ENCODE measurements at regions not wholly inside any gene's neighbourhood (a gene's known extent, or its start where the extent isn't known, plus 50 kb on each side); places are given as distances from the start of the nearest gene placed in this dataset.
"Not testable (repeated sequence)": the region's sequence is repeated elsewhere in the genome, so short reads cannot be mapped to it uniquely, and the experiment has no call there.

DNA sequence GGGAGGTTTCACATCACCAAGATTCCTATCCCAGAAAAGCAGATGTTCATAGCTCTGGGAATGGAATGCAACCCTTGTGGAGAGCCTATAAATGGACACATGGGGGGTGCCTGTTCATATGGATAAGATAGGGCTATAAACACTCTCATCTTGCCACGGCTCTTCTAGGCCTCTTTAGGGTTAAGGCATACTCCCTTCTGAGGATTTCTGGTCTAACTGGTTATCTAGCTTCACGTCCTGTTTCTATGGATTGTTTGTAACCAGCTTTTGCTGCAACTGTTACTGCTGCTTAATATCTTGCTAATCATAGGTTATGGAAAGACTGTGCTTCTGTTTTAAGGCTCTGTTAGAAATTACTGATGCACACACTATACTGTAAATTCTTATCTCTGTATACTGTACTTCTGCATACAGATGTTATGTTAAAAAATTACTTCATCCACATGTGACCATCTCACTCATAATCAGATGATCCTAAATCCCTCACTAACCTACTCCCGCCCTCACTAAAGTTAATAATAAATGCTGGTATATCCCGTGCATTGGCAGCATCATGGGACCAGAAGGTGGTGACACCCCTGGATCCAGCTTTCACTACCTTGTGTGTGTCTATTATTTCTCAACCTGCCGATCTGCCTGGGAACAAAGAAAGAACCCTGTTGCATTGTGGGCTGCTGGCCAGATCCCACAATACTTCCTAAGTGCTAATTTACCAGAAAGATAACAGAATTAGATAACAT, 68.7 kb downstream of the PRKAB2 start:
- DNase-seq = not testable (repeated sequence)

DNA sequence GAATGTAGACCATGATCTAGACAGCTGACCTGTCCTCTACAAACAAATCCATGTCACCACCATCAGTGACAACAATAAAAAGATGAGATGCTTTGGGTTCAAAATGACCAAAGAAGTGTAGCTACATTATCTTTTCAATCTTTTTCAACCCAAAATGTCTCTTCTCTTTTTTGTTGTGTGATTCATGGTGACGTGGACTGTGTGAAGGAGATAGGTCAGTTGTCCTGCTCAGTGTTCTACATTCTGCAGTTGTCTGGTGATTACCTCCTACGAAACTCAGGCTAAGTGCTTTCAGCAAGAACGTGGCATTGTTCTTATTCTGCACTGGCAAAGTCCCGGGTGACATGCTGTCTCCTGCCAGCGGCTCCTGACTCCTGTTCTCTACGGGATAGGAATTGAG, 73.1 kb downstream of the PRKAB2 start:
- DNase-seq = no peak

DNA sequence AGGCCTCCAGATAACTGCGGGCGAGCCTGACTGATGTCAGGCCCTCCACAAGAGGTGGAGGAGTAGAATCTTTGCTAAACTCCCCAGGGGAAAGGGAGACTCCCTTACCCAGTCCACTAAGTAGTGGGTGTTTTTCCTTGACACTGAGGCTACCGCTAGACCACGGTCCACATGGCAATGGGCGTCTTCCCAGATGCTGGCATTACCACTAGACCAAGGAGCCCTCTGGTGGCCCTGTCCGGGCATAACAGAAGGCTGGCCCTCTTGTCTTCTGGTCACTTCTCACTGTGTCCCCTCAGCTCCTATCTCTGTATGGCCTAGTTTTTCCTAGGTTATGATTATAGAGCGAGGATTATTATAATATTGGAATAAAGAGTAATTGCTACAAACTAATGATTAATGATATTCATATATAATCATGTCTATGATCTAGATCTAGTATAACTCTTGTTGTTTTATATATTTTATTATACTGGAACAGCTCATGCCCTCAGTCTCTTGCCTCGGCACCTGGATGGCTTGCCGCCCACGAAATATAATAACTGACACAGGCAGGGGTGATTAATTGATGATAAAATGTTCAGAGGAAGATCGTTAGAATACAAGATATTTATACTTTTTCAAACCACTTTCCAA, 73.8 kb downstream of the PRKAB2 start:
- DNase-seq = not testable (repeated sequence)

DNA sequence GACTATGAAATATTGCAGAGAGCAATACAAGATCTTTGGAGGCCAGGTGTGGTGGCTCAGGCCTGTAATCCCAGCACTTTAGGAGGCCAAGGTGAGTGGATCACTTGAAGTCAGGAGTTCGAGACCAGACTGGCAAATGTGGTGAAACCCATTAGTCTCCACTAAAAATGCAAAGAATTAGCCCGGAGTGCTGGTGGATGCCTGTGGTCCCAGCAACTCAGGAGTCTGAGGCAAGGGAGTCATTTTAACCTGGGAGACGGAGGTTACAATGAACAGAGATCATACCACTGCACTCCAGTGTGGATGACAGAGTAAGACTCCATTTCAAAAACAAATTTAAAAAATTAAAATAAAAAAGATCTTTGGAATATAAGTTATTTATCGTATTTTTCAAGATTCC, 76.6 kb downstream of the PRKAB2 start:
- no peak for DNase-seq

DNA sequence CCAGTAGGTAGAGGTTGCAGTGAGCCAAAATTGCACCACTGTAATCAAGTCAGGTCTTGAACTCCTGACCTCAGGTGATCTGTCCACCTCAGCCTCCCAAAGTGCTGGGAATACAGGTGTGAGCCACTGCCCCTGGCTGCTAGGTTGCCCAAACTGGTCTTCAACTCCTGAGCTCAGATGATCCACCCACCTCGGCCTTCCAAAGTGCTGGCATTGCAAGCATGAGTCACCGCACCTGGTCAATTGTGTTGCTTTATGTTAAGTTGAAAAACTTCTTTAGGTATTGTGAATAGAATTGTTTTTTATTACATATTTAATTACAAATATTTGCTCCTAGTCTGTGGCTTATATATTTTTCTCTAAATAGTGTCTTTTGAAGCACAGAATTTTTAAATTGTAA, 80.5 kb downstream of the PRKAB2 start:
- DNase-seq = no peak

DNA sequence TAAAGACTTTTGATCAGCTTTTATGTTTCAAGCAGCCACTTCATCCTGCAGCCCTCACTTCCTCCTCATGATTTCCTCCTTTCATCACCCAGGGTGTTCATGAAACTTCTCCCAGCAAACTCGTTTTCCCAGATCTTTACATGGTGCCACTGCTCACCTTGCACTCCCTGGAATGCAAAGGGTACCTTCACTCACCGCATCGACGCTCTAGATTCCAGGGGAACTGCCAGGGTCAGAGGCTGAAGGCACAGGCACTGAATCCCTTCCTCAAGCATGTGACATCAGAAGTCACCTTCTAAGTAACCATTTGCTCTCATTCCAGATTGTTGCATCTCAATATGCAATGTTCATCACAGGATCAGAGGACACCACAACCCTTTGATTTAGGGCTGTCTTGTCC, 82.8 kb downstream of the PRKAB2 start:
- DNase-seq = no peak

DNA sequence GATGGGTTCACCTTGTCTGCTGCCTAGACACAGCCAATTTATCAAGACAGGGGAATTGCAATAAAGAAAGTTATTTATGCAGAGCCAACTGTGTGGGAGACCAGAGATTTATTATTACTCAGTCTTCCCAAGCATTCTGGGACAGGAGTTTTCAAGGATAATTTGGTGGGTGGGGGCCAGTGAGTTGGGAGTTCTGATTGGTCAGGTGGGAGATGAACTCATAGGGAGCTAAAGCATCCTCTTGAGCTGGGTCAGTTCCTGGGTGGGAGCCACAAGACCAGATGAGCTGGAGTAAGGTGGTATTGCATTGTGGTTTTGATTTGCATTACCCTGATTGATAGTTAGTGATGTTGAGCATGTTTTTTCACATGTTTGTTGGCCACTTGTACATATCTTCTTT, 86.1 kb downstream of the PRKAB2 start:
- no peak for DNase-seq

DNA sequence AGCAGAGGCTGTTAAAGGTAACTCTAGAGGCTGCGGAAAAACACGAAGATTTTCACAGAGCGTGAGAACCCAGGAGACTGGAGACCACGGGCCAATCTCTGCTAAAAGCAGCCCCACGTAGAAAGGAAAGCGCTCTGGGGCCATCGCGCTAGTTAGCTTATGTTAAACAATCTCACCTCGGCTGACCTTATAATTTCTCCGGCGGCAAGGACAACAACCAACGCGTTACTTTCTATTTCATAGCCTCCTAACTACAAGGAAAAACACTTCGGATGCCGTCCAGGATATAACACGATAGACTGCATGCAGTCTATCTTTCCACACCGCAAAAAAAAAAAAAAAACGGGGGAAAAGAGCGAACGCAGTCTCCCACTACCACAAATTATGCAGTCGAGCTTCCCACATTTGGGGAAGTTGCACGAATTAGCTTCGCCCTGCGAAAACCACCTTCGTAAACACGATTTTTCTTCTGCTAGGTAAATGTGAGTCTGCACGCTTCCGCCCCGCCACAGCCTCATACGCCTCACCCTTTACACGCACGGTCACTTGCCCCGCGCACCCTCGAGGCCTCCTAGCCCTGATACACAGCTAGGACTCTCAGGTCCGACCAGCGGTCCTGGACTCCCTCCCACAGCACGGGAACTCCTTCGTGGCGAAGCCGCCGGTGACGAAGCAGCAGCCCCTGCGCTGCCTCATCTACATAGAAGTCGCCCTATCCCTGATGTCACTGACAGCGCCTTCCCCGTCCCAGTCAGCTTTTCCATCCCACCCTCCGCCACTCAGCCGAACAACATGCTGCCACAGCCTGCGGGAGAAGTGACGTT, 87.8 kb downstream of the PRKAB2 start:
- DNase-seq = peak; percentile 55

DNA sequence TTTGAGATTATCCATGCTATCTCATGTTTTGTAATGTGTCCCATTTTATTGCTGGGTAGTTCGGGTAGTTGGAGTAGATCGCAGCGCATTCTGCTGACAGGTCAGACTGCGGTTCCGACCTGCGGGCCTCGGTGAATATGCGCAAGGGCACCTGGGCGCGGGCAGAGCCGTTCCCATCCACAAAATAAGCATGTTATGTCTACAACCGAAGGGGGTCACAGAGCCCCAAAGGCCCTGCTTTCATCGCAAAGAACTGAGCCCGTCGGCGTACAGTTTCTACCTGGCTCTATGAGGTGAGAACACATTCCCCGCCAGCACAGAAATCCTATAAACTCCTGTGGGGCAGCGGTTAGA, 88.4 kb downstream of the PRKAB2 start:
- no peak for DNase-seq

DNA sequence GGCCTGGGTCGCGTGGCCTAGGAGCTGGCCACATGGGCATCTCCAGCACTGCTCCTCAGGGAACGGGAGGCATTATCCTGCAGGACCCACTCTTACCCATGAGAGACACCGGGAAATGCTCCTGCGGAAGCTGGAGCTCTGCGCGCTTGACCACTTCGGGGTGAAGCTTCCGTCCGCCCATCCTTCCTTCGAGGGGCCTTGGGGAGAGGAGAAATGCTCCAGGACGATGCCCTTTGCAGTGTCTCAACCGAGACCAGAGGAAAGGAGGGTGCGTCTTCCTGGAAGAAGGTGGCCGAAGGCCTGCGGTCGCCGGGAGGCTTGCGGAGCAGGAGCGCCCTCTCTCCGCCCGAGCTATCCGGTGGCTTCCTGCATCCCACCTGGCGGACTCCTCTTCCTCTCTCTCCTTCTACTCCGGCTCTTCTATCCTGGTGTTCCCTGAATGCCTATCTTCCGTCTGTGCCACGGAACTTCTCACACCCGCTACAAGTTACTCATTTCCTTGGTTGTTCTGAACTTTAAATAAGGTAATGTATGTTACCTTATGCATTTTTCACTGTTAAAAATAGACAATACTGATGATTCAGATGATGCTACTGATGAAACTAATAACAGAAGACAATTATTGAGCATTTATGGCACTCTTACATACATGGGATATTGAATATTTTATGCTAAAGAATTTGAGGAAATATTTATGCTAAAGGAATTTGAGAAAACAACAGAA, 91.4 kb downstream of the PRKAB2 start:
- no peak for DNase-seq

DNA sequence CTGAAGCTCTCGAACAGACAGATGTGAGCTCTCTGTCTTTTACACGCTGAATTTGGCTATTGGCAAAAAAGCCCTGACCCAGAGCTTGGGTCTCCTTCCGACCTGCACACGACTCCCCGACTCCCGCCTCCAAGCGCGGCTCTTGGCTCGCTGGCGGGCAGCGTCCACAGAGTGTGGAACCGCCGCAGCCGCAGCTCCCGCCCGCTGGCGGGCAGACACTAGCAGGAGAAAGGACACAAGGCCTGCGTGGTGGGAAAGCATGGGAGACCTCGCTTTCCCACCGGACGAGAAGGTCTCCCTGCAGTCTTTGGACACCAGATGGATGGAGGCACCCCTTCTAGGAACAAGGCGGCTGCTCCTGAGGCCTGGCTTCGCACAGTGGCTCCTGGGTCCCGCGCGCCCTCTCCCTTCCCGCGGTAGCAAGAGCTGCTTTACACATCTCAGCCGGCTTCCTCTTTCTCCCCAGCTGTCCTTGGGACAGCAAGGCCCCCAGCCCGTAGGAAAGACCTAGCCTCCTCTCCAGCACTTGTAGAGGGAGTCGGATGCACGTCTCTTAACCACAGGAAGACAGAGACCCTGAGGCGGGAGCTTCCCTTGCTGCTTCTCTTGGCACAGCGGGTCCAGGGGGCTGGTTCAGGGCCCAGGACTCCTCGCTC, 92.1 kb downstream of the PRKAB2 start:
- no peak for DNase-seq

DNA sequence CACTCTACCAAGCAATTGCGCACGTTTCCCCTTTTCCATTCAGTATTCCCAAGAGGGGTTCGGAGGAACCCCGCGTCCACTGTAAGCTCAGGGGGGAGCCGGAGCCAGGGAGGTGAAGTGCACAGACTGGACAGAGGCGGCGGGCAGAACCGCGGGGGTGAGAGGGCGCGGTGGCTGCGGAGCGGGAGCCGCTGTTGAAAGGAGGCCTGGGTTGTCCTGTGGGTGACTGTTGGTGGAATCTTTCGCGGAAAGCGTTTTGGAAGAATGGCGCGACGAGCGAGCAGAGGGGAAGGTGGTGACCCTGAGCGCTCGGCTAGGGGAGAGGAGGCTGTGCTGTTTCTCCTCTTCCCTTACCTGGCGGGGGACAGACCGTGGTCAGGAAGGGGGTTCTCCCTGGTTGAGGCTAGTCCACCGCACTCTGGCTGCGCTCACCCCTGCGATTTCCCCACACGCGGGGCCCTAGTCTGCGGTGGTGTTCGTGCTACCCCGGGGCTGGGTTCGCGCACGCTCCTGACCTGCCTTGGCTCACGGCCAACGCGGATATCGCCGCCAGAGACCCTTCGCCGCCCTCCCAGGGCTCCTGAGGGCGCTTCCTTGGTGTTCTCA, 92.8 kb downstream of the PRKAB2 start:
- DNase-seq = no peak

DNA sequence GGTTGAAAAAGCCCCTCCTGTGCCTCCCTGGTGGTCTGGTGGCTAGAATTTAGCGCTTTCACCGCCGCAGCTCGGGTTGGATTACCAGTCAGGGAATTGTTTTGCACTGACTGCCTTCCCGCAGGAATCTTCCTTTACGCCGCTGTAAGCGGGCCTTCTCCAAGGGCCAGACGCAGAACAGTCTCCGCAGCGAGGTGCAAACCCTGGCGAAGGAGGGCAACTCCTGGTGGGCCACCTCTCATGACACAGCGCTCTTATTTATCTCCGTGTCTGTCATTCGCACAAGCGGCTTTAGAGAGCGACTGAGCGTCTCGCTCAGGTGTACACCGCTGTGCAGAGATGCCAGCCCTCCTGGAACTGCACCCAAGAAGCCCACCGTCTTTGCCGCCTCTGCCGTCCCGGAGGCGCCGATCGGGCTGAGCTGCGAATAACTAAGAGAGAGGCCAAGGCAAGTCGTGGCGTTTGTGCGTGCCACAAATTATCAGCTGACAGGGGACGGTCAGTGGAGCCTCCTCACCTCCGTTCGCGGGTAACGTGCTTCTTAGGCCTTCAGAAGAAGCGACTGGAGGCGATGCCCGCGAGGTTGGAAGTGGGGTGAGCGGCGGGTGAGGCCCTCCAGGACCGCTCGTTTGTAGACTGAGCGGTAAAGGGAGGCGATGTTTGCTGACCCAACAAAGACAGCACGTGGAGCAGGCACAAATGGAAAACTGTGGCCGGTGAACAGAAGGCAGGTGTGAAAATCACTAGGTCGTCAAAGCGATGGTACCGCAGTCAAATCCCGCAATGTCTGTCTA, 93.5 kb downstream of the PRKAB2 start:
- DNase-seq = no peak

DNA sequence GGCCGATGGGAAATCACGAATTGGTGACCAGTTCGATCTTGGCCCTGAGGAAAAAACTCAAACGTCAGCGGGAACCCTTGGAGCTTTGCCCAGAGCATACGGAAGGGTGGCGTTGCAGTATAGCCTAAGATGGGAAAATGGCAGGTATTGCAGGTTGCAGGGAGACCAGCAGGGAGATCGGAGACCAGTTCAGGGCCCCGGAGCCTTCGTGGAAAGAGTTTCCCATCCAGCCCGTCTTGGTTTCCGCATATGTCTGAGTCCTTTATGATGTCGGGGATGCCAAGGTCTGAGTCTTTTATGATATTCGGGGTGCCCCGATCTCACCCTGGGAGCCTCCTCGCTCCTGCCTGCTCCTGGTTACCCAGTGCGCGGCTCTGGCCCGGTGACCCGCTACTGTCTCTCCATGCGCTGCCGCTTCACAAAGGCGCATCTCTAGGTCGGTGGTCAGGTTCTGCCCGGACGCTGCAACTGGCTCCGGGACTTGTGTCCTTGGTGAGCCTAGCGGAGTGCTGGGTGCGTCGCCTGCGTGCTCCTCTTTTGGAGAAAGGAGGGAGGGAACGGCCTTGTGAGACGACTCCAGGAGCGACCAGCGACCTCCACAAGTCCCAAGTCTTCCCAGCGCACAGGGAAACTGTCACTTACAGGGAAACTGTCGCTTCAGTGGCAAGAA, 94.2 kb downstream of the PRKAB2 start:
- DNase-seq = no peak

DNA sequence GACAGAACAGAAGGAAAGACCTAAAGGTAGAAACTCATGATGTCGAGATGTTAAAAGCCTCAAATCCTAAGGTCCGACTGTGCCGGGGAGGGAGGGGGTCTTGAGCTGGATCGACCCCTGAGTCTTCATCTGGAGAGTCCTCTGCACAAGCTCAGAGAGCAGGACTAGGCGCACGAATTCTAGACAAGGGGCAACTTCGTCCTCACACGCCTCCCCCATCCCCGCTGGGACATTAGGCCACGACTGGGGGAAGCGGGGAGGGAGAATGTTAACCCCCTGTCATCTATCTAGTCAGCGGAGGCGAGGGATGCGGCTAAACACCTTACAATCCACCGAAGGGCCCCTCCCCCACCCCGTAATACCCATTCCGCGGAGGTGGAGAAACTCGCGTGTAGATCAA, 94.7 kb downstream of the PRKAB2 start:
- DNase-seq = no peak

DNA sequence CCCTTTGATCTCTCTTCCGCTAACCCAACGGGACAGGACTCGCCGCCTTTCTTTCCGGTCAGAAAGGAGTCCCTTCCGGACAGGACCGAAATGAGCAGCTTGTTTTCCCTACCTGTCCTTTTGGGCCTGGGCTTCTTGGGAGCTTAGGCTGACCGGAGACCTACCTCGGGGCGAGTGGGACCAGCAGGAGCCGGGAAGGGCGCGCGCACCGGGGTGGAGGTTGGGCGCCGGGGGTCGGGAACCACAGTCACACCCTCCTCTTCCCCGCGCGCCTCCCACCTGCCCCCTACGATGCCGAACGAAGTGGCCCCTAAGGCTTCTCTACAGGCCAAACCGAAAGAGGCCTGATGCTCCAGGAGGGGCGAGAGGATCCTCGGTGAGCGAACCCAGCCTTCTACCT, 95.2 kb downstream of the PRKAB2 start:
- DNase-seq = no peak

DNA sequence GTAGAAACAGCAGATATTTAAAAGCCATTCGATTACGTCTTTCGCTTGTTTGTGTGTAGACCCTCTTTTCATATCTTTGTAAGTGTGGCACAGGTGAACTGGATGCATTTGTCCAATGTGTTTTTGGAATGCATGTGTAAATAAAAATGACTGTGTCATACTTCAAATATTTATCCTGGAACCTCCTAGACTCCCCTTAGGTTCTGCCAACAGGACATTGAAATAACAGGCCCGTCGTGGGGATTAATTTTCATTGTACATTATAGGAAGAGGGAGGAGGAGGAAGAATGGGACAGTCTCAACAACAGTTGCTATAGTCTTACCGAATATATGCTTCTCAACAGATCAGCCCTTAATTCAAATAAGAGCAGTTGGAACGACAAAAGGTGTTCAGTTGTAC, 95.8 kb downstream of the PRKAB2 start:
- no peak for DNase-seq

DNA sequence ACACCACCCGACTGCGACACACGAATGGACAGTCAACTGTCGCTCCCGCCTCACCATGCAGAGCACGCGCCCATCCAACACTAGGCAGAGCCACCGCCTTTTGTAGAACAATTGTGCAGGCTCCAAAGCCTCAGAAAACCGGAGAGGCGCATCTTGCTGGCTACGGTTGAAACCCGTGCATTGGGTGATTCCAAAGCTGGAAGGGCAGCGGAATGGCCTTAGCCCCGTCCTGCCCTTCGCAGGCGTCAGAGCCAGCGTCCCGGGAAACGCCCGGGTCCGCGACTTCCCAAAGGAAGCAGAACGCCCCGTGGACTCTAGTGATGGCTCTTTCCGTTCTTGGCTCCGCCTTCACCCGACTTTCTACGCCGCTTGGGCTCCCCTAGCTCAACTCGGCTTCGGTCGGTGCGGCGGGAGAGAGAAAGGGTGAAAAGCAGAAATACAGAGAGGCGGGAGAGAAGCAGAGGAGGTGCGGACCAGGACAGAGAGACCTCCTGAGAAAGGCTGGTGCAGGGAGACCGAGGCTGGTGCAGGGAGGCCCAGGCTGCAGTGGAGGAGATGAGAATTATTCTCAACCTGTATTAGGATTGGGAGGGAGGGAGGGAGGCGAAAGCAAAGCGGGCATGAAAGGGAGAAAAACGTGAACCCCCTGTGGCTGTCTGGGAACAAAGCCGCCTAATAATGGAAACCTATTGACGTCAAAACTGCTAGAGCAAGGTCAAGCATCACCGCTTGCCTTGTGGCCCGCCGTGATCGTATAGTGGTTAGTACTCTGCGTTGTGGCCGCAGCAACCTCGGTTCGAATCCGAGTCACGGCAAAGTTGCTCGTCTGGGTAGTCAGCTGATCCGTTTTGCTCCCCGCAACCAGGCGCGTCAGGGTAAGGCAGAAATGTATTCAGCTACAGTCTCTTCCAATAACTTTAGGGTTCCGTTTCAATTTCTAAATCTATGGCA, 99.5 kb downstream of the PRKAB2 start:
- no peak for DNase-seq

DNA sequence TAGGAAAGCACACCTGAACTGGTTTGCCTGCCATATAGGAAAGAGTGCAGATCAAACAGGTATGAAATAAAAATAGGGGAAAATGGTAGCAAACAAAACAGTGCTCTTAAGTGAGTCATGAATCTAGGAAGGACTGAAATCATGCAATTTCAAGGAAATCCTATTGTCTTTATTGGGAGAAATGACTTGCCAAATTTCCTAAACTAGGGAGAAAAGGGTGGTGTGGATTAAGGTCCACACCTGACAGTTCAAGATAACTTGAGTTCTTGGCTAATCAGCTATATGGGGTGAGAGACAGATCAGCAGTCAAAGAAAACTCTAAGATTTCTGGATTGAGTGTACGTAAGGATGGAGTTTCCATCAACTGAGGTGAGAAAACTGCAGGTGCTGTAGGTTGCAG, 101.1 kb downstream of the PRKAB2 start:
- DNase-seq = no peak

DNA sequence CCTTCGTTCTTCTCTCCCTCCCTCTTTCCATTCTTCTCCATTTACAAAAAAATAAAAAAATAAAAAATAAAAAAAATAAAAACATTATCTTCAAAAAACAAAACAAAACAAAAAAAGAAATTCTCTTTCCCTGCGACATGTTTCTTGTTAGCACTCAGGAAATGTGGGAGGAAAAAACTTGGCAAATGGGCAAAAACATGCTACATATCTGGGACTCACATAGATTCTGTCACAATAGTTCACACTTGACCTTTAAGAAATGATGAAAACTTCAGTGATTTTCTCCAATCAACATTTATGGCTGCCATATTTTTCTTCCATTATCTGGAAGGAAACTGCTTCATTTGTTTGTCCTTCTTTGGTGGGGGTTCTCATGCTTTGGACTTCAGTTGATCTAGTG, 109.3 kb downstream of the PRKAB2 start:
- no peak for DNase-seq
